Dermis blood vessel endothelial cell (primary cell): ENCODE measurements at regions not wholly inside any gene's neighbourhood (a gene's known extent, or its start where the extent isn't known, plus 50 kb on each side); places are given as distances from the start of the nearest gene placed in this dataset.
"Not testable (repeated sequence)": the region's sequence is repeated elsewhere in the genome, so short reads cannot be mapped to it uniquely, and the experiment has no call there.

Experiments
- DNase-seq: peaks from one replicate; pipeline ENCODE4 v3.0.0; 2010

- no peak for DNase-seq
Observed at GRCh38 chr5:57002959-57003485, 51.1 kb upstream of the MIER3 start.

- DNase-seq: not testable (repeated sequence)
Observed at GRCh38 chr5:57003566-57003965, 51.6 kb upstream of the MIER3 start.

- DNase-seq: no peak
Observed at GRCh38 chr5:57004800-57005199, 52.9 kb upstream of the MIER3 start.

- no peak for DNase-seq
Observed at GRCh38 chr5:57007344-57007743, 55.4 kb upstream of the MIER3 start.

- no peak for DNase-seq
Observed at GRCh38 chr5:57009811-57010210, 57.9 kb upstream of the MIER3 start.

- DNase-seq: no peak
Observed at GRCh38 chr5:57010786-57011185, 58.9 kb upstream of the MIER3 start.

- no peak for DNase-seq
Observed at GRCh38 chr5:57012511-57012910, 60.6 kb upstream of the MIER3 start.

- DNase-seq: no peak
Observed at GRCh38 chr5:57025961-57026360, 74.0 kb upstream of the MIER3 start.

GRCh38 chr5:57028161-57028560 is 76.2 kb upstream of the MIER3 start:
- peak; percentile 5 for DNase-seq

- no peak for DNase-seq
Observed at GRCh38 chr5:57032151-57032551, 80.2 kb upstream of the MIER3 start.

- DNase-seq: no peak
Observed at GRCh38 chr5:57033103-57033502, 81.2 kb upstream of the MIER3 start.

- no peak for DNase-seq
Observed at GRCh38 chr5:57033503-57033902, 81.6 kb upstream of the MIER3 start.

GRCh38 chr5:57034201-57034916 is 82.4 kb upstream of the MIER3 start:
- DNase-seq: no peak

- no peak for DNase-seq
Observed at GRCh38 chr5:57035955-57036354, 84.0 kb upstream of the MIER3 start.

GRCh38 chr5:57036761-57037160 is 84.8 kb upstream of the MIER3 start:
- DNase-seq: no peak

- no peak for DNase-seq
Observed at GRCh38 chr5:57037355-57037754, 85.4 kb upstream of the MIER3 start.

- no peak for DNase-seq
Observed at GRCh38 chr5:57041570-57041969, 89.6 kb upstream of the MIER3 start.

GRCh38 chr5:57042524-57042931 is 90.6 kb upstream of the MIER3 start:
- DNase-seq: no peak

GRCh38 chr5:57054135-57054534 is 102.2 kb upstream of the MIER3 start:
- DNase-seq: no peak

- no peak for DNase-seq
Observed at GRCh38 chr5:57054671-57055070, 102.7 kb upstream of the MIER3 start.

GRCh38 chr5:57055731-57056130 is 103.8 kb upstream of the MIER3 start:
- no peak for DNase-seq

GRCh38 chr5:57063773-57064172 is 110.1 kb upstream of the GPBP1 start:
- DNase-seq: no peak

- DNase-seq: no peak
Observed at GRCh38 chr5:57066924-57067596, 106.8 kb upstream of the GPBP1 start.

GRCh38 chr5:57067597-57067924 is 106.3 kb upstream of the GPBP1 start:
- peak; percentile 40 for DNase-seq
